Endodermal cell (in vitro differentiated cells): ENCODE measurements at regions not wholly inside any gene's neighbourhood (a gene's known extent, or its start where the extent isn't known, plus 50 kb on each side); places are given as distances from the start of the nearest gene placed in this dataset.
A peak's percentile ranks its signal among the peaks of the same experiment; 100 is the strongest.

Experiments
- DNase-seq: peaks from one replicate; pipeline ENCODE4 v3.0.0-alpha.2; 2017
- H3K27ac ChIP-seq: 2 replicates; pipeline ENCODE4 v1.5.1; 2013; ENCODE audit warnings: mild to moderate bottlenecking, low read depth, low read length, moderate library complexity
- H3K27me3 ChIP-seq: 2 replicates; pipeline ENCODE4 v1.6.1; 2013; ENCODE audit warnings: mild to moderate bottlenecking, low read length, moderate library complexity; ENCODE audit not compliant: insufficient read depth, control insufficient read depth, poor library complexity, severe bottlenecking
- H3K36me3 ChIP-seq: 2 replicates; pipeline ENCODE4 v1.7.0; 2013; ENCODE audit warnings: mild to moderate bottlenecking, low read length, moderate library complexity; ENCODE audit not compliant: control insufficient read depth, insufficient read depth
- H3K4me1 ChIP-seq: one replicate; pipeline ENCODE4 v1.7.0; 2013; ENCODE audit warnings: low read length; ENCODE audit not compliant: control insufficient read depth, insufficient read depth
- H3K4me3 ChIP-seq: 2 replicates; pipeline ENCODE4 v1.5.1; 2013; ENCODE audit warnings: mild to moderate bottlenecking, low read length, moderate library complexity
- H3K9ac ChIP-seq: 2 replicates; pipeline ENCODE4 v1.6.1; 2013; ENCODE audit warnings: mild to moderate bottlenecking, low read length, moderate library complexity; ENCODE audit not compliant: poor library complexity, severe bottlenecking; ENCODE audit errors: extremely low read depth
- H3K9me3 ChIP-seq: 2 replicates; pipeline ENCODE4 v1.6.1; 2013; ENCODE audit warnings: mild to moderate bottlenecking, low read length, moderate library complexity; ENCODE audit not compliant: control insufficient read depth
- H3K27ac Mint-ChIP-seq: 2 replicates; pipeline ENCODE4 v1.8.0; 2020; ENCODE audit warnings: mixed read lengths
- H3K27me3 Mint-ChIP-seq: 2 replicates; pipeline ENCODE4 v1.8.0; 2021; ENCODE audit warnings: mild to moderate bottlenecking, mixed read lengths; ENCODE audit not compliant: insufficient read depth
- H3K36me3 Mint-ChIP-seq: 2 replicates; pipeline ENCODE4 v1.8.0; 2020; ENCODE audit warnings: low read depth, mixed read lengths
- H3K4me1 Mint-ChIP-seq: 2 replicates; pipeline ENCODE4 v1.8.0; 2020; ENCODE audit warnings: mixed read lengths
- H3K4me3 Mint-ChIP-seq: 2 replicates; pipeline ENCODE4 v1.8.0; 2020; ENCODE audit warnings: mild to moderate bottlenecking, moderate library complexity, mixed read lengths
- H3K9me3 Mint-ChIP-seq: 2 replicates; pipeline ENCODE4 v1.8.0; 2020; ENCODE audit warnings: mild to moderate bottlenecking, mixed read lengths
- CTCF ChIP-seq: fragments of 200-600 bp; sonication (generic); conservative IDR thresholded peaks from 2 replicates; pipeline ENCODE4 v1.5.0; 2021; ENCODE audit warnings: antibody characterized with exemption, mild to moderate bottlenecking
- WGBS, 2 experiments: methylation state at CpG; one replicate each; pipeline versions ENCODE4 v1.1.5 to v1.1.7; 2013; ENCODE audit warnings: missing lambda C conversion rate in 2 of 2, mixed read lengths in 1 of 2; ENCODE audit not compliant: insufficient coverage in 1 of 2, insufficient read length in 1 of 2; 5-methylcytosine and 5-hydroxymethylcytosine counted together

- Mint-ChIP-seq H3K27ac (no peak overlapping the region), H3K4me3 (no peak overlapping the region), H3K36me3 (no peaks in the 10 kb centered on the region), H3K27me3 (peaks cover 69% of the 10 kb centered on the region), H3K4me1 (peaks cover 14% of the 10 kb centered on the region), H3K9me3 (no peaks in the 10 kb centered on the region)
- no peaks in the 10 kb centered on the region for H3K36me3 ChIP-seq
- WGBS, 2 experiments = 80 to 94% methylated on average over 1 to 3 of the region's 3 CpGs
- DNase-seq = no peak
- H3K27ac ChIP-seq = no peak overlapping the region
- no peaks in the 10 kb centered on the region for H3K9me3 ChIP-seq
- TF ChIP-seq CTCF = no peak
- H3K27me3 ChIP-seq = no peaks in the 10 kb centered on the region
- H3K4me3 ChIP-seq = no peak overlapping the region
- H3K4me1 ChIP-seq = peaks cover 6% of the 10 kb centered on the region
- no peak overlapping the region for H3K9ac ChIP-seq
These were observed 51.1 kb upstream of the TNP1 start for GRCh38 chr2:216911008-216911407.

GRCh38 chr2:216909541-216910210 lies 49.8 kb upstream of the TNP1 start:
- WGBS, 2 experiments = 90 to 91% methylated on average over 4 to 8 of the region's 8 CpGs
- Mint-ChIP-seq H3K27me3 (peaks cover 60% of the 10 kb centered on the region), H3K27ac (no peak overlapping the region), H3K36me3 (no peaks in the 10 kb centered on the region), H3K4me1 (peaks cover 14% of the 10 kb centered on the region), H3K9me3 (no peaks in the 10 kb centered on the region), H3K4me3 (no peak overlapping the region)
- Histone ChIP-seq H3K4me3 (no peak overlapping the region), H3K36me3 (no peaks in the 10 kb centered on the region), H3K27me3 (no peaks in the 10 kb centered on the region), H3K27ac (no peak overlapping the region), H3K9ac (no peak overlapping the region), H3K9me3 (no peaks in the 10 kb centered on the region), H3K4me1 (peaks cover 6% of the 10 kb centered on the region)
- peak; percentile 34 for DNase-seq
- no peak for TF ChIP-seq CTCF
